Left lung (tissue), 4 donors: ENCODE measurements at regions not wholly inside any gene's neighbourhood (a gene's known extent, or its start where the extent isn't known, plus 50 kb on each side); places are given as distances from the start of the nearest gene placed in this dataset.

ENCODE experiments used
- ATAC-seq: fragments of 200-7000 bp; cut with Tn5 transposase; one replicate; pipeline ENCODE4 v1.9.1; 2020; ENCODE audit warnings: moderate library complexity
- DNase-seq, 4 donors: peaks; one replicate each; pipeline ENCODE4 v3.0.0-alpha.2; 2013 to 2020
- H3K27ac ChIP-seq, 2 donors: fragments of 200-600 bp; sonication (generic) in 1 of 2; one replicate each; pipeline versions ENCODE4 v1.5.0 to v1.8.0; 2020 to 2021
- H3K27me3 ChIP-seq, 2 donors: fragments of 200-600 bp; sonication (generic) in 1 of 2; one replicate each; pipeline versions ENCODE4 v1.5.0 to v1.8.0; 2020 to 2021
- H3K36me3 ChIP-seq, 2 donors: fragments of 200-600 bp; sonication (generic) in 1 of 2; one replicate each; pipeline versions ENCODE4 v1.5.0 to v1.8.0; 2020 to 2021
- H3K4me1 ChIP-seq, 2 donors: fragments of 200-600 bp; one replicate each; pipeline ENCODE4 v1.8.0; 2021
- H3K4me3 ChIP-seq, 2 donors: fragments of 200-600 bp; sonication (generic) in 1 of 2; one replicate each; pipeline versions ENCODE4 v1.5.0 to v1.8.0; 2020 to 2021; ENCODE audit warnings: mild to moderate bottlenecking in 1 of 2
- H3K9me3 ChIP-seq, 2 donors: fragments of 200-600 bp; sonication (generic) in 1 of 2; one replicate each; pipeline versions ENCODE4 v1.5.0 to v1.8.0; 2020 to 2021
- intact Hi-C, 2 donors: fragments of 100-400 bp; cut with DNase I; formaldehyde crosslinking; loops; one replicate each; pipeline versions ENCODE4 v1.11.2 to v1.14.2; 2022
- TF ChIP-seq, protein P1 (sequence below), 2 donors: fragments of 200-600 bp; sonication (generic) in 1 of 2; IDR thresholded peaks; one replicate each; pipeline versions ENCODE4 v1.5.0 to v1.8.0; 2021; ENCODE audit warnings: antibody characterized with exemption in 2 of 2
- donor health status: DM: no; HTN: yes; CAD: no.
- donor health status: DM: no; HTN: no; CAD: no.

DNA sequence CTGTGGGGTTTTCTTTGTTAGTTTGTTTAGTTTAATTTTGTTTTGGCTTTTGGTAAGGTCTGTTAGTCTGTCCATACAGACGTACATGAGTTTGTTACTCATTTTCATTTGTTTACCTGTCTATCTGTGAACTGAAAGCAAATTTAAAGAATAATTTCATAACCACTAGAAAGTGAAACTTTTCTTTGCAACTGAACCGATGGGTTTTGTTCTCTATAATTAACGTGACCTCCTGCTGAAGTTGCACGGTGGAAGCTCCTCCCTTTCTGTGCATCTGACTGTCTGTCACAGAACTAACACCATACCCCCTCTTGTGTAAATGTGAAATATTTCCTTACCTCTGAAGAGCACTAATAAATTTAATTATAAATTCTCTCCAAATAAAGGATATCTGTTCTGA is 595.5 kb downstream of the GALC start:
- no peaks in the 10 kb centered on the region for H3K27me3 ChIP-seq
- no peaks in the 10 kb centered on the region for H3K4me1 ChIP-seq
- ATAC-seq (no peak), DNase-seq (no peak)
- TF ChIP-seq, protein P1, sequence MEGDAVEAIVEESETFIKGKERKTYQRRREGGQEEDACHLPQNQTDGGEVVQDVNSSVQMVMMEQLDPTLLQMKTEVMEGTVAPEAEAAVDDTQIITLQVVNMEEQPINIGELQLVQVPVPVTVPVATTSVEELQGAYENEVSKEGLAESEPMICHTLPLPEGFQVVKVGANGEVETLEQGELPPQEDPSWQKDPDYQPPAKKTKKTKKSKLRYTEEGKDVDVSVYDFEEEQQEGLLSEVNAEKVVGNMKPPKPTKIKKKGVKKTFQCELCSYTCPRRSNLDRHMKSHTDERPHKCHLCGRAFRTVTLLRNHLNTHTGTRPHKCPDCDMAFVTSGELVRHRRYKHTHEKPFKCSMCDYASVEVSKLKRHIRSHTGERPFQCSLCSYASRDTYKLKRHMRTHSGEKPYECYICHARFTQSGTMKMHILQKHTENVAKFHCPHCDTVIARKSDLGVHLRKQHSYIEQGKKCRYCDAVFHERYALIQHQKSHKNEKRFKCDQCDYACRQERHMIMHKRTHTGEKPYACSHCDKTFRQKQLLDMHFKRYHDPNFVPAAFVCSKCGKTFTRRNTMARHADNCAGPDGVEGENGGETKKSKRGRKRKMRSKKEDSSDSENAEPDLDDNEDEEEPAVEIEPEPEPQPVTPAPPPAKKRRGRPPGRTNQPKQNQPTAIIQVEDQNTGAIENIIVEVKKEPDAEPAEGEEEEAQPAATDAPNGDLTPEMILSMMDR (IDR thresholded peaks at IDR 0.05) = no peak
- no peak overlapping the region for H3K4me3 ChIP-seq
- H3K36me3 ChIP-seq = no peaks in the 10 kb centered on the region
- no peaks in the 10 kb centered on the region for H3K9me3 ChIP-seq
- intact Hi-C loops = no loop called here
- no peak overlapping the region for H3K27ac ChIP-seq

DNA sequence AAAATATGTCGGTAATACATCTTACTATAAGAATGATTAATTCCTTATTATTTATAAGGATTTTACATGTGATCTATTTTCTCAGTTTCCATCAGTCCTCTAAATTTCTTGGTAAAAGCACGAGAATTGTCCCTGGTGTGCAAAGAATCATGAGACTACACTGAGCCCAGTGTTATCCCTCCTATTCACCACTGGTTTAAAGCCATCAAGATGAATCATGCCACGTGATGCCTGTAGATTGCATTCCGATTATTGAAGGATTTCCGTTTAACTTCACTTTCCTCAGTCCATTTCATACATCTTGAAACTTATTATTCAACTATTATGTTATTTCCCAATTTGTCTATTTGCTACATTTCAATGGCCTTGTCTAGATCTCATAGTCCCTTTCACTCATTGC is 601.9 kb downstream of the GALC start:
- Histone ChIP-seq H3K4me3 (no peak overlapping the region), H3K4me1 (no peaks in the 10 kb centered on the region), H3K27me3 (no peaks in the 10 kb centered on the region), H3K36me3 (no peaks in the 10 kb centered on the region), H3K9me3 (peaks cover 0 to 3% of the 10 kb centered on the region in 2 donors), H3K27ac (no peak overlapping the region)
- intact Hi-C loops = no loop called here
- ATAC-seq (no peak), DNase-seq (no peak)
- TF ChIP-seq, protein P1 (IDR thresholded peaks at IDR 0.05) = no peak

DNA sequence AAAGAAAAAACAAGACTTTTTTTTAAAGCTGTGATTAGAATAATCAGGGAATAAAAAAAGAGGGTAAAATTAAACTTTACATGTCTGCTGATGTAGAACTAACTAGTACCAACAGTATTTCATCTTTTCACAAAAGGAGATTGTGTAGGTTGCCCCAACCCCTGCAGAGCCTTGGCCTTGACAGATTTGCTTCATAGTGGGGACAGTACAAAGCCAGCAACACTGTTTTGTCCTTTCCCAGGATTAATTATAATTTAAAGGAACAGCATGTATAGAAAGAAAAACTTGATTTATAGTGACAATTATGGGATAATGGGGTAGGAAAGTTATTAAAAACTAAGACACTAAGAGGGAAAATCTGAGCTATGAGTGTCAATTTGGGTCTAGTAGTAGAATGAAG is 604.0 kb downstream of the GALC start:
- intact Hi-C loops = no loop called here
- TF ChIP-seq, protein P1 (IDR thresholded peaks at IDR 0.05) = no peak
- Histone ChIP-seq H3K27me3 (no peaks in the 10 kb centered on the region), H3K4me1 (no peaks in the 10 kb centered on the region), H3K27ac (no peak overlapping the region), H3K36me3 (no peaks in the 10 kb centered on the region), H3K9me3 (peaks cover 0 to 6% of the 10 kb centered on the region in 2 donors), H3K4me3 (no peak overlapping the region)
- ATAC-seq = no peak
- DNase-seq = no peak

DNA sequence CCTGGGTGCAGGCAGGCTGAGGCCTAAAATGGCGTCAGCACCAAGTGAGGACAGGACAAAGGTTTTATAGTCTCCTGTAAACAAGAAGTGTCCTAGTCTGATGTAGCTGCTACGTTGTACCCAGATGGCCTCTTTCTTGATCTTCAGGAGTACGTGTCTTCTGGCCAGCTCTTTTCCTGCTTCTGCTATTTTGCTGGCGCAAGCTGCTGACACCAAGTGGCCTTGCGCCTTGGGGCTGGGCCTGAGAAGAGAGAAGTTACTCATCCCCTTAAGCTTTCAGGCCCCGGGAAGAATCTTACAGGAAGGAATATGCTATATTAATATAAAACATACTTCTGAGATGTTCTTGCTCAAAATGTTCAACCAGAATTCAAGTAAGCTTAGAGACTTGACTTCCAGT is 605.2 kb downstream of the GALC start:
- Histone ChIP-seq H3K4me1 (no peaks in the 10 kb centered on the region), H3K27ac (no peak overlapping the region), H3K27me3 (no peaks in the 10 kb centered on the region), H3K36me3 (no peaks in the 10 kb centered on the region), H3K4me3 (no peak overlapping the region), H3K9me3 (peaks cover 0 to 11% of the 10 kb centered on the region in 2 donors)
- intact Hi-C loops = no loop called here
- no peak for DNase-seq
- ATAC-seq = no peak
- TF ChIP-seq, protein P1 (IDR thresholded peaks at IDR 0.05) = no peak

GRCh38 chr14:87386524-87386923 is 606.5 kb downstream of the GALC start:
- intact Hi-C loops = no loop called here
- TF ChIP-seq, protein P1 (IDR thresholded peaks at IDR 0.05) = no peak
- Histone ChIP-seq H3K27me3 (no peaks in the 10 kb centered on the region), H3K4me1 (no peaks in the 10 kb centered on the region), H3K36me3 (no peaks in the 10 kb centered on the region), H3K4me3 (no peak overlapping the region), H3K9me3 (peaks cover 0 to 21% of the 10 kb centered on the region in 2 donors), H3K27ac (no peak overlapping the region)
- DNase-seq (no peak), ATAC-seq (no peak)
